Esophagus muscularis mucosa (tissue), 4 donors: ENCODE measurements at regions not wholly inside any gene's neighbourhood (a gene's known extent, or its start where the extent isn't known, plus 50 kb on each side); places are given as distances from the start of the nearest gene placed in this dataset.

Experiments used
- DNase-seq: peaks from one replicate; pipeline ENCODE4 v3.0.0-alpha.2; 2017; ENCODE audit errors: extremely low spot score
- H3K27ac ChIP-seq, 4 donors: fragments of 200-600 bp; sonication (generic); replicated peaks in 1 of 4; 1 replicate in 3 of 4; 2 replicates in 1 of 4; pipeline ENCODE4 v1.5.1; 2016 to 2019; ENCODE audit warnings: mild to moderate bottlenecking in 1 of 4
- H3K27me3 ChIP-seq, 4 donors: fragments of 200-600 bp; sonication (generic); one replicate each; pipeline versions ENCODE4 v1.5.1 to v1.6.0; 2016 to 2019
- H3K36me3 ChIP-seq, 4 donors: fragments of 200-600 bp; sonication (generic); one replicate each; pipeline ENCODE4 v1.5.1; 2016 to 2019
- H3K4me1 ChIP-seq, 4 donors: fragments of 200-600 bp; sonication (generic); one replicate each; pipeline ENCODE4 v1.5.1; 2016 to 2019
- H3K4me3 ChIP-seq, 4 donors: fragments of 200-600 bp; sonication (generic); 1 replicate in 2 of 4; 2 replicates in 2 of 4; pipeline ENCODE4 v1.5.1; 2016 to 2019; ENCODE audit warnings: mild to moderate bottlenecking in 4 of 4, moderate library complexity in 1 of 4
- H3K9me3 ChIP-seq, 4 donors: fragments of 200-600 bp; sonication (generic); 1 replicate in 3 of 4; 2 replicates in 1 of 4; pipeline ENCODE4 v1.5.1; 2016 to 2019
- EP300 ChIP-seq: sonication (generic); formaldehyde crosslinking; IDR thresholded peaks from one replicate; pipeline ENCODE4 v1.6.1; 2017; ENCODE audit warnings: antibody characterized with exemption
- POLR2A ChIP-seq: fragments of 450-650 bp; IDR thresholded peaks from one replicate; pipeline ENCODE4 v1.6.1; 2017; ENCODE audit warnings: antibody characterized with exemption, moderate library complexity, mild to moderate bottlenecking, low read depth
- POLR2AphosphoS5 ChIP-seq, 2 donors: sonication (generic); formaldehyde crosslinking; IDR thresholded peaks; one replicate each; pipeline ENCODE4 v1.6.1; 2017; ENCODE audit warnings: antibody characterized with exemption in 2 of 2
- WGBS: methylation state at CpG from one replicate; pipeline ENCODE4 v1.1.5; 2018; 5-methylcytosine and 5-hydroxymethylcytosine counted together
- intact Hi-C: fragments of 100-400 bp; cut with DNase I; formaldehyde crosslinking; loops from one replicate; pipeline ENCODE4 v1.15.1; 2023
- TF ChIP-seq, protein P1 (sequence below), 3 experiments: fragments of 200-600 bp in 2 of 3; fragments of 450-650 bp in 1 of 3; sonication (generic) in 2 of 3; IDR thresholded peaks; one replicate each; pipeline ENCODE4 v1.5.1; 2017 to 2019; ENCODE audit warnings: antibody characterized with exemption in 3 of 3, mild to moderate bottlenecking in 2 of 3, moderate library complexity in 1 of 3

DNA sequence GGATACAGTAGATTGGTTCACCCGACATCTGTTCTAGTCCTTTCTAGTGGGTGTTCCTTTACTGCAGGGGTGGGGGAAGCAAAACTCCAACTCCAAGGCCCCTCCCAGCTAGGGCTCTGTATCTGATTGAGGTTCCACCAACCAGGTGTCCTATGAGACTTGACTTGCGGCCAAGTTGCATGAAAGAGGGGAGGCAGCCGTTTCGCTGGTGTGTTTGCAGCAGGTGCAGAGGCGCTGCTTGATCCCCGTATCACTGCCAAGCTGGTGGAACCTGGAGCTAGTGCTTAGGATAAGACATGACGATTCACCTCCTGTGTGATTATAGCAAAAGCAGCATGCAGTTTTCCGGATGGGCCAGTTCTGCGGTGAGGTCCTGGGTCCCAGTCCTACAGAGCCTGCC, 338.2 kb downstream of the UQCRFS1 start:
- no peaks in the 10 kb centered on the region for H3K36me3 ChIP-seq
- H3K27me3 ChIP-seq: peaks cover 0 to 29% (median 0%) of the 10 kb centered on the region in 4 donors
- H3K4me1 ChIP-seq: no peaks in the 10 kb centered on the region
- intact Hi-C loops: no loop called here
- H3K27ac ChIP-seq: no peak overlapping the region
- H3K9me3 ChIP-seq: no peaks in the 10 kb centered on the region
- 93% methylated on average over 9 of the region's 9 CpGs for WGBS
- H3K4me3 ChIP-seq: no peak overlapping the region
- TF ChIP-seq, protein P1, sequence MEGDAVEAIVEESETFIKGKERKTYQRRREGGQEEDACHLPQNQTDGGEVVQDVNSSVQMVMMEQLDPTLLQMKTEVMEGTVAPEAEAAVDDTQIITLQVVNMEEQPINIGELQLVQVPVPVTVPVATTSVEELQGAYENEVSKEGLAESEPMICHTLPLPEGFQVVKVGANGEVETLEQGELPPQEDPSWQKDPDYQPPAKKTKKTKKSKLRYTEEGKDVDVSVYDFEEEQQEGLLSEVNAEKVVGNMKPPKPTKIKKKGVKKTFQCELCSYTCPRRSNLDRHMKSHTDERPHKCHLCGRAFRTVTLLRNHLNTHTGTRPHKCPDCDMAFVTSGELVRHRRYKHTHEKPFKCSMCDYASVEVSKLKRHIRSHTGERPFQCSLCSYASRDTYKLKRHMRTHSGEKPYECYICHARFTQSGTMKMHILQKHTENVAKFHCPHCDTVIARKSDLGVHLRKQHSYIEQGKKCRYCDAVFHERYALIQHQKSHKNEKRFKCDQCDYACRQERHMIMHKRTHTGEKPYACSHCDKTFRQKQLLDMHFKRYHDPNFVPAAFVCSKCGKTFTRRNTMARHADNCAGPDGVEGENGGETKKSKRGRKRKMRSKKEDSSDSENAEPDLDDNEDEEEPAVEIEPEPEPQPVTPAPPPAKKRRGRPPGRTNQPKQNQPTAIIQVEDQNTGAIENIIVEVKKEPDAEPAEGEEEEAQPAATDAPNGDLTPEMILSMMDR (IDR thresholded peaks at IDR 0.05): no peak
- TF ChIP-seq POLR2AphosphoS5 (IDR thresholded peaks at IDR 0.05): no peak
- no peak for TF ChIP-seq EP300
- TF ChIP-seq POLR2A: no peak
- DNase-seq: no peak

DNA sequence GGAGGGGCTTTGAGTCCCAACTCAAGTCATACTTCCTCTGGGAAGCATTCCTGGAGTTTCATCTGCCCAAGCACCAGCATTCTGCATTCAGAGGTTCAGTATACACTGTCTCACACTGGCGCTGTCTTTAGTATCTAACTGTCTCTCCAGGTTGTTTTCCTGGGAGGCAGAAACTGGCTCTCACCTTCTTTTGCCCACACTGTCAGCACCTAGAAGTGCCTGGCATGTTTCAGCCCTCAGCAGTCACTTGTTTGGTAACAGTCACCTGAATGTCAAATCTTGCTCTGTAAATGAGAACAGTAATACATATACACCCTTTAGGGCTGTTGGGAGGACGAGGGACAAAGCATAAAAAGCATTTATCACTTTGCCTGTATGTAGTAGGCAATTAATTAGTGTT, 339.6 kb downstream of the UQCRFS1 start:
- no peaks in the 10 kb centered on the region for H3K9me3 ChIP-seq
- peaks cover 0 to 38% (median 0%) of the 10 kb centered on the region in 4 donors for H3K27me3 ChIP-seq
- intact Hi-C loops: no loop called here
- no peak overlapping the region for H3K27ac ChIP-seq
- no peaks in the 10 kb centered on the region for H3K36me3 ChIP-seq
- WGBS: 50% methylated on average over 2 of the region's 2 CpGs
- no peak overlapping the region for H3K4me3 ChIP-seq
- no peak for DNase-seq
- no peaks in the 10 kb centered on the region for H3K4me1 ChIP-seq
- no peak for TF ChIP-seq POLR2AphosphoS5 (IDR thresholded peaks at IDR 0.05)
- TF ChIP-seq, protein P1 (IDR thresholded peaks at IDR 0.05): no peak
- no peak for TF ChIP-seq EP300
- no peak for TF ChIP-seq POLR2A

DNA sequence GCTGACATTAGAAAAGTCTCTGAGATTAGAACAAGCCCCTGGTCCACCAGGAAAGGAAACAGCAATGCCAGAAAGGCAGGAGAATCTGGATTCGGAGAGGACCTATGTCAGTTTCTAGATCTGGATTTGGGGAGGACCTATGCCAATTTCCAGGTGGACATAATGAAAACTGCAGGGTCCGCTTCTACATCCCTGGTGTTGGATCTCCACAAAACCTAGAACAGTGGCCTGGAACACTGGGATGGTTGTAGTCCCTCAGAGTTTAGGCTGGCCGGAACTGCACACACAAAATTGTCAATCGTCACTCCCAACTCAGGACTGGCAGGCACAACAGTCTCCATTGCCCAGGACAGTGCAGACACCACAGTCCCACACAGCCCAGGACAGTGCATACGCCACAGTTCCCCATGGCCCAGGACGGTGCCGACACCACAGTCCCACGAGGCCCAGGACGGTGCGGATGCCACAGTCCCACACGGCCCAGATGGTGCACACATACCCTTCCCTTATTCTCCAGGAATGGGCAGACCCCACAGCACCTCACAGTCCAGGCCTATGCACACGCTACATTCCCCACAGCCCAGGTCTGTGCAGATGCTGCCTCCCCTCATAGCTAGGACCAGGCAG, 341.7 kb downstream of the UQCRFS1 start:
- Histone ChIP-seq H3K27me3 (peaks cover 0 to 45% (median 0%) of the 10 kb centered on the region in 4 donors), H3K4me1 (no peaks in the 10 kb centered on the region), H3K36me3 (no peaks in the 10 kb centered on the region), H3K27ac (no peak overlapping the region), H3K4me3 (no peak overlapping the region), H3K9me3 (no peaks in the 10 kb centered on the region)
- DNase-seq: no peak
- intact Hi-C loops: no loop called here
- WGBS: 89% methylated on average over 9 of the region's 12 CpGs
- TF ChIP-seq, protein P1 (IDR thresholded peaks at IDR 0.05): no peak
- TF ChIP-seq EP300 (no peak), POLR2A (no peak)

DNA sequence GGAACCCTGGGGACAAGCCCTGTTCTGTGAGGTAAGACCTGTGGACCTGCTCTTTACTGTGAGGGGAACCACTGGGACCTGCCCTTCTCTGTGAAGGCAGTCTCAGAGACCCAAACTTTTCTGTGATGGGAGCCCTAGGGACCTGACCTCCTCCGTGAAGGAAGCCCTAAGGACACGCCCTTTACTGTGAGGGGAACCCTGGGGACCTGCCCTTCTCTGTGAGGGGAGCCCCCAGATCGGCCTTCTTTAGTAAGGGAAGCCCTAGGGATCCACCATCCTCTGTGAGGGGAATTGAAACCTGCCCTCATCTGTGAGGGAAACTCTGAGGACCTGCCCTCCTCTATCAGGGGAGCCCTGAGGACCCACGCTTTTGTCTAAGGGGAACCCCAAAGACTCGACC, 343.5 kb downstream of the UQCRFS1 start:
- Histone ChIP-seq H3K27me3 (peaks cover 0 to 45% (median 0%) of the 10 kb centered on the region in 4 donors), H3K9me3 (no peaks in the 10 kb centered on the region), H3K36me3 (no peaks in the 10 kb centered on the region), H3K4me3 (no peak overlapping the region), H3K27ac (no peak overlapping the region), H3K4me1 (peaks cover 0 to 8% (median 4%) of the 10 kb centered on the region in 4 donors)
- 73% methylated on average over 2 of the region's 5 CpGs for WGBS
- intact Hi-C loops: no loop called here
- no peak for DNase-seq
- TF ChIP-seq POLR2AphosphoS5 (IDR thresholded peaks at IDR 0.05): no peak

DNA sequence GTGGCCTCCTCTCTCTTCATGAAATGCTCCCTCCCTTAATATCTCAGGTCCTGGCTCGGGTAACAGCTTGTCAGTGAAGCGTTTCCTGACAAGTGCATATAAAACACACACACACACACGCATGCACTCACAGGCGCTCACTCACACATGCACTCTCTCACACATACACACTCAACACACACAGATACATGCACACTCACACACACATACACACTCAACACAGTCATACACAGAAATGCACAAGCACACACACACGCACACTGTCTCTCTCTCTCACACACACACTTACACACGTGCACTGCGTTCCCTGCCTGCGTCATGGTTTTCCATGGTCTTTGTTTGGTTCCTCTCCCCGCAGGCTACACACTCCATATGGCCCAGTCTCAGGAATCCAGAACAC, 344.1 kb downstream of the UQCRFS1 start:
- WGBS: 82% methylated on average over 9 of the region's 9 CpGs
- peaks cover 0 to 42% (median 0%) of the 10 kb centered on the region in 4 donors for H3K27me3 ChIP-seq
- TF ChIP-seq, protein P1 (IDR thresholded peaks at IDR 0.05): no peak
- TF ChIP-seq EP300 (no peak), POLR2AphosphoS5 (IDR thresholded peaks at IDR 0.05) (no peak), POLR2A (no peak)
- H3K4me3 ChIP-seq: no peak overlapping the region
- H3K27ac ChIP-seq: no peak overlapping the region
- no peaks in the 10 kb centered on the region for H3K9me3 ChIP-seq
- peaks cover 0 to 10% (median 5%) of the 10 kb centered on the region in 4 donors for H3K4me1 ChIP-seq
- H3K36me3 ChIP-seq: no peaks in the 10 kb centered on the region
- no peak for DNase-seq
- intact Hi-C loops: no loop called here
